Thymus (tissue), 11 donors: ENCODE measurements at regions not wholly inside any gene's neighbourhood (a gene's known extent, or its start where the extent isn't known, plus 50 kb on each side); places are given as distances from the start of the nearest gene placed in this dataset.

ENCODE experiments used
- DNase-seq, 9 donors: peaks; one replicate each; pipeline ENCODE4 v3.0.0-alpha.2; 2013; ENCODE audit warnings: low spot score in 9 of 9, low read depth in 6 of 9, missing footprints in 1 of 9
- H3K27ac ChIP-seq, 2 donors: one replicate each; pipeline ENCODE4 v1.5.1; 2013; ENCODE audit warnings: control low read depth in 1 of 2, low read depth in 1 of 2, low read length in 1 of 2, mild to moderate bottlenecking in 1 of 2, moderate library complexity in 1 of 2
- H3K27me3 ChIP-seq, 2 donors: one replicate each; pipeline ENCODE4 v1.5.1; 2013; ENCODE audit warnings: low read length in 1 of 2; ENCODE audit not compliant: control insufficient read depth in 2 of 2, insufficient read depth in 1 of 2
- H3K36me3 ChIP-seq, 2 donors: one replicate each; pipeline ENCODE4 v1.5.1; 2013; ENCODE audit warnings: low read length in 1 of 2, mild to moderate bottlenecking in 1 of 2, moderate library complexity in 1 of 2; ENCODE audit not compliant: control insufficient read depth in 2 of 2, insufficient read depth in 2 of 2
- H3K4me1 ChIP-seq, 2 donors: one replicate each; pipeline ENCODE4 v1.5.1; 2013; ENCODE audit warnings: low read length in 2 of 2; ENCODE audit not compliant: control insufficient read depth in 2 of 2, insufficient read depth in 2 of 2
- H3K4me3 ChIP-seq, 2 donors: one replicate each; pipeline ENCODE4 v1.5.1; 2013; ENCODE audit warnings: low read length in 2 of 2, control low read depth in 1 of 2, mild to moderate bottlenecking in 1 of 2
- H3K9me3 ChIP-seq, 2 donors: one replicate each; pipeline ENCODE4 v1.5.1; 2013; ENCODE audit warnings: low read length in 1 of 2, mild to moderate bottlenecking in 1 of 2; ENCODE audit not compliant: control insufficient read depth in 2 of 2, insufficient read depth in 1 of 2
- WGBS: extraction: QIAGEN DNeasy Blood & Tissue Kit; methylation state at CpG from one replicate; pipeline ENCODE4 v1.1.7; 2013; 5-methylcytosine and 5-hydroxymethylcytosine counted together
- donor health status: healthy.

DNA sequence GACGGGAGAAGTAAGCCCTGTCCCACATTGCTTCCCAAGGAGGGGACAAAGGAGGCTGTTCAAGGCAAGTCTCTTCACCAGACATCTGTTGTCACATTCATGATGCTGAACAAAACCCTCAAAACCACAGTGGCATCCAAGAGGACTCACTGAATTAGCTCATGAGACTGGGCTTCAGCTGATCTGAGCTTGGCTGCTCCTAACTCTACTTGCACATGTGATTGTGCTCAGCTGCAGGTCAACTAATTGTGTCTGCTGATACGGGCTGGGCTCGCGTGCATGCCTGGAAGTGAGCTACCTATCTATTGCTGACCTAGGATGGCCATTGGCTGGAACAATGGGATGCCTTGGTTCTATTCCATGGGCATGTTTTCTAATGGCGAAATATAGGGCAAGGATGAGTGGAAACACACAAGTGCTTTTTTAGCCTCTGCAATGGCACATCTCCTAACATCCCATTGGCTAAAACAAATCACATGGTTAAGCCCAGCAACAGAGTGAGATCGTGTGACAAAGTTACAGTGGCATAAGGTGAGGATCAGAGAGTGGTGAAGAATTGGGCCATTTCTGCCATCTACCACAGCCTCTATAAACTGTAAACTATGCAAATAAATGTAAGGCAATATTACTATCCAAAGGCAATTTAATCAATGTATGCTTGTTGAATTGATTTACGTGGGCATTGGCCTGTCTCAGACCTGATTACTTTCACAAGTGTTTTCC lies 52.9 kb upstream of the CAPN13 start:
- WGBS, result 93% methylated on average over 7 of the region's 7 CpGs
- no peaks in the 10 kb centered on the region for H3K9me3 ChIP-seq

More for the DNA sequence above, 52.9 kb upstream of the CAPN13 start:
- Histone ChIP-seq H3K27me3 (no peaks in the 10 kb centered on the region), H3K27ac (no peak overlapping the region), H3K36me3 (no peaks in the 10 kb centered on the region), H3K4me1 (peaks cover 0 to 15% of the 10 kb centered on the region in 2 donors), H3K4me3 (no peak overlapping the region)
- peak in 1 of 9 donors; percentile 26 for DNase-seq
